HG02938 (cell line): ENCODE measurements at regions not wholly inside any gene's neighbourhood (a gene's known extent, or its start where the extent isn't known, plus 50 kb on each side); places are given as distances from the start of the nearest gene placed in this dataset.

Experiments
- ATAC-seq: cut with Tn5 transposase; IDR thresholded peaks from one replicate; pipeline ENCODE4 v1.9.1; 2021; ENCODE audit warnings: mild to moderate bottlenecking, moderate library complexity; ENCODE audit not compliant: unreplicated experiment

DNA sequence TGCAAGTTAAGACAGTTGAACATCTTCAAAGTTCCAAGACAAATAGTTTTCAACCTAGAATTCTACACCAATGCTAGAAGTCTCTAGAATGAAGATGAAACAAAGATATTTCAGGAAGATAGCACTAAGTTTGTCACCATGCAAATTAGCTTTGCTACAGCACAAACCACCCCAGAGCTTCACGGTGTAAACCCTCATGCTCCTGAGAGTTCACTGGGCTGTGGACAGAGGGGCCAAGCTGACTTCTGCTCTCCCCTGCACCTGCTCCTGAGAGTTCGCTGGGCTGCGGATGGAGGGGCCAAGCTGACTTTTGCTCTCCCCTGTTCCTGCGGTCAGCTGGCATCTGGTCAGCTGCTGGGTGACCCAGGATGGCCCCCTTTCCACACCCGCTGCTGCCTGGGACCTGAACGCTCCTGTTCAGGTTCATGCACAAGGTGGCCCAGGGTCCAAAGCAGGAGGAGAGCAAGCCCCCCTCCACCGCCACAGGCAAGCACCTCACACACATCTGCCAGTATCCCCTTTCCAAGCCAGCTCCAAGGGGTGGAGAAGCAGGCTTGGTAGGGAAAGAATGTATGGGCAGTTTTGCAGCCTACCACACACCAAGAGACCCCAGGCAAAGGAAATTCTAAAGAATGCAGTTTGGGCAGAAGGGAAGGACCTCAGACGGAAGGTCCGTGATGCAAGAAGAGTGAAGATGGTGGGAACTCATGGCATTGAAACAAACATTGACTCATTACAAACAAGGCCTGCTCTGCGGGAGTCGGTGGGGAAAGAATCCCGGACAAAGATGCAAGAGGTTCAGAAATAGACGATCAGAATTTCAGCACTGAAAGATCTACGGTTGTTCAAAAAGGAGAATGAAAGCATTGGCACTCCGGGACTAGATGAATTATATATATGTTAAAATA, 137.8 kb upstream of the PPP2R2D start:
- ATAC-seq, result no peak

DNA sequence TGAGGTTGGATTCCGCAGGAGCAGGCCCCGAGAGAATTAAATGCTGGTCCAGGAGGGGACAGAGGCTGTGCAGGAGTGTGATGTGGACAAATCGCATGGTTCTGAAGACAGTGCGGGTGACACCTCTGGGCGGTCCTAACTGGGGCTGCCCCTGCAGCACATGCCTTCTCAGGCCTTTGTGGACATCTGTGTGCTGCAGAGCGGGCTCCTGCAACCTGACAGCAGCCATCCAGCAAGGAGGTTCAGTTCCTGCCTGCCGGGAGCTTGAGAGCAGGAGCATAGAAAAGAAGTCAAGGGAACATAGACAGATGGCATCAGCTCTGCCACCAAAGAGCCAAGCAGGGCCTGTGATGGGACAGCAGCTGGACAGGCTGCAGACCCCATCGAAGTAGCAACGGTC, 135.9 kb upstream of the PPP2R2D start:
- ATAC-seq, result no peak

DNA sequence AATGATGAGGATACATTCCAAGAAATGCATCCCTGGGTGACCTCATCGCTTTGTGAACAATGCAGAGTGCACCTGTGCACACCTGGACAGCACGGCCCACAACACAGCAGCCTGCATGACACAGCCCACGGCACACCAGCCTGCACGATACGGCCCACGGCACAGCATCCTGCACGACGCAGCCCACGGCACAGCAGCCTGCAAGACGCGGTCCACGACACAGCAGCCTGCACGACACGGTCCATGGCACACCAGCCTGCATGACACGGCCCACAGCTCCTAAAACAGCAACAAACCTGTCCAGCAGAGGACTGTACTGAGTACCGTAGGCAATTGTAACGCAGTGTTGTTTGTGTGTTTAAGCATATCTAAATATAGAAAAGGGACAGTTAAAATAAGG, 134.7 kb upstream of the PPP2R2D start:
- ATAC-seq, result no peak

DNA sequence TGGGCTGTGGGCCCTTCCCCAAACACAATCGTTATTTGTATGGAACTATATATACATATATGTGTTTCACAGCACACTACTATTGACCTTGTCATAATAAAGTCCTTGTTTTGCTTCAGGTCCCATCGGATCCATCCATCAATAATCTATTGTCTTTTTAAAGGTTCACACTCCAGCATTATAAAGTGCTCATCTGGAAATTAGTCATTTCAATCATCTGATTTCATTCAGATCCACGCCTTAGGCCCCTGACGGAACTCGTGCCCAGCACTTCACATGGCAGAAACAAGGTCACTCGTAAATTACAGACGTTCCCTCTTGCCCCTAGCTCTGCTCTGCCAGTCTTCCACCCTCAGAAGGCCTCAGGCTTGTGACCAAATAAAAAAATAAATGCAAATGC, 133.1 kb upstream of the PPP2R2D start:
- no peak for ATAC-seq

DNA sequence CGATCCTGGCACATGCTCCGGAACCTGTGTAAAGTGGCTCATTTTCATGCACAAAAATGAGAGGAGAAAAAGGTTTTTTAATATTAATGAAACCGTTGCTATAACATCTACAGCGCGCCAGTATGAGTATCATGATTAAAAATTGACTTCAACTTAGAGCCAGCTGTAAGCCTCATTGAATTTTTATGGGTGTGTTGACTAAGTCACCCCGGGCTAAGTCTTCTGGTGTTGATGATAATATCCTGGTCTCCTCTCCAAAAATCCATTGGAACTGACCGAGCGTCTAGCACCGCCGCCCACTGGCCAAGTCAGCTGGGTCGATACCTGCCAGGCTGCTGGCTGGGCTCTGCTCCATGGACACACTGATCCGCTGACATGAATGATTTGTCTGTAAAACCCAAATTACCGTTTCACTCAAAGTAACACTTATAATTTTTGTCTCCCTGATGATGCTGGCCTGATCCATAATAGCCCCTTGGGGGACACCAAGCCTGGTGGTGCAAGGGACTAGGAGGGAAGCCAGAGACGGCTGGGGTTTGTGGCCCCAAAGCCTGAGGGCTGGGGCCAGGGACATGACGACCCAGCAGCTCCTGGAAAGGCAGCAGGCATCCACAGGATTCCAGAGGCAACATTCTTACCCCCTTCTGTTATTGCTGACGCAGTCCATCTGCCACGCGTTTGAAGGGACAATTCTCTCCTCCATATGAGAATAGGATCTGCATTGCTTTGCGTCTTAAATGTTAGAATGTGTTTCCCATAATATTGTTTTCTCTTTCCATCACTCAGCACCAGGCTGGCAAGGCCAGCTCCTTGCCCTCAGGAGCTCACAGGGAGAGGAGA, 131.0 kb upstream of the PPP2R2D start:
- no peak for ATAC-seq

DNA sequence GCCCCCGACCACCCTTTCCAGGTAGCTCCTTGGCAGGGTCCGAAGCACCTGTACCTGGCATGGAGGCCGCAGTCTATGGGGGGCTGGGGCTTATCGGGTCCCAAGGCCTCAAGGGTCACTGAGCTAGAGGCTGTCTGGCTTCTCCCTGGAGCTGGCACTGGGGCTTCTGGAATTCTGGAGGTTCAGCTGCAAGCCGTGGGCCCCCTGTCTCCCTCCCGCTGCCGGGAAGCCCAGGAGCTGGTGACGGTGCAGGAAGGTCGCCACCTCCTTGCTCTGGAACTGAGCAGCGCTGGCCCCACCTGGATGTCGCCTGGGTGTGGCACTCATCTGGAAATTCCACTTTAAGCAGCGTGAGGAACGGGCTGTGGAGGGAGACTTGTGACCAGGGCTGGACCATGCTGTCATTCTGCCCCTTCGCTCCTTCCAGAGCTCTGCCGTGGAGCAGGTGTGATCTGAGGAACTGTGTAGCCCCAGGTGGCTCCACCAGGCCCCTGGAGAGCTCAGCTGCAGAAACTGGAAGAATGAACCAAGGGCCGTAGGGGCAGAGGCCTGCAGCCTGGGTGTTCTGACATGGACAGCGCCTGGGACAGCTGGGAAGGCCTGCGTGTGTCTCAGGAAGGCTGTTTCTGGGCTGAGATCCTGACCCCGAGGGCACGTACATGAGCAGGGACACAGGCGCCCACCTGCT, 129.7 kb upstream of the PPP2R2D start:
- no peak for ATAC-seq

DNA sequence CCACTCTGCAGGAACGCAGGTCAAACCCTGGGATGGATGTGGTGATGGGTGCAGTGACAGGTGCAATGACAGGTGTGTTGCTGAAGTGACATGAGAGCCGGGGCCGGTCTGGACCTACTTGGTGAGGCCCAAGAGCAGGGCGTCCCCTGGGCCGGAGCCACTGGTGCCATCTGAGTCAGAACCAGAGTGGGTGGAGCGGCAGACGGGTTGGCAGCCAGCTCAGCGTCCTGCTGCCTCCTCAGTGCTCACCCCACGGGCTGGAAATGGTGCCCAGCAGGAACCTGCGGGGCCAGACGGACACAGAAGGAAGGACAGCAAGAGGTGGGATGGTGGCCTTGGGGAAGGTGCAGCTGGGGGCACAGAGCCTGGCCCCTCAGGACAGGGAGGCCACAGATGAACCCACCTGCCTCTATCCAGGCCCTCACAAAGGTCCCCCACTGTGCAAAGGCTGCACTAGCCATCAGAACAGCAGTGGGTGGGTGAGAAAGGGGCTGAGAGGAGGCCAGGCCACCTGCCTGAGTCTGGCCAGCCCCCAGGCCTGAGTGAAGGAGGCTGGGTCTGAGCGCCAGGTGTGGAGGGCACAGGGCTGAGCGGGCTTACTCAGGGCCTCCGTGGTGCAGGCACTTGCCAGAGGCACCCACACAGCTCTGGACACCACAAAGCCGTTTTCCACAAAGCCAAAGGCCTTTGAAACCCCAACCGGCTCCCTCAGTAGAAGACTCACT, 129.0 kb upstream of the PPP2R2D start:
- ATAC-seq, result no peak

DNA sequence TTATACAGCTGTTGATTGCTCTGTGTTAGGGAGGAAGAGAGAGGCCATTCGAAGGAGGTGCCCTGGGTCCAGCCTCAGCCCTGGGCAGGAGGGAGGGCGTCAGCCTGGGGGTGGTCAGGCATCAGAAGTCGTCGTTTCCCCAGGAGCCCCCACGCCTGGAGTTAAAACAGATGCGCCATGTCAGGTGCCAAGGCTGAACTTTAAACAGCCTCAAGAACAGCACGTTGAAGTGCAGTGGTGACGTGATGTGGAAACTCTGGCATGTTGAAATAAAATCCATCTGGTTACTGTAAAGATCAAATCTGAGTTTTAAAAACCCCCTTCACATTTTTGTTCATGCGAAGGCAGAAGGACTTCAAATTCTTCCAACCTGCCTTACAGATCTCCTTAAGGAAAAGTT, 128.4 kb upstream of the PPP2R2D start:
- ATAC-seq, result no peak

DNA sequence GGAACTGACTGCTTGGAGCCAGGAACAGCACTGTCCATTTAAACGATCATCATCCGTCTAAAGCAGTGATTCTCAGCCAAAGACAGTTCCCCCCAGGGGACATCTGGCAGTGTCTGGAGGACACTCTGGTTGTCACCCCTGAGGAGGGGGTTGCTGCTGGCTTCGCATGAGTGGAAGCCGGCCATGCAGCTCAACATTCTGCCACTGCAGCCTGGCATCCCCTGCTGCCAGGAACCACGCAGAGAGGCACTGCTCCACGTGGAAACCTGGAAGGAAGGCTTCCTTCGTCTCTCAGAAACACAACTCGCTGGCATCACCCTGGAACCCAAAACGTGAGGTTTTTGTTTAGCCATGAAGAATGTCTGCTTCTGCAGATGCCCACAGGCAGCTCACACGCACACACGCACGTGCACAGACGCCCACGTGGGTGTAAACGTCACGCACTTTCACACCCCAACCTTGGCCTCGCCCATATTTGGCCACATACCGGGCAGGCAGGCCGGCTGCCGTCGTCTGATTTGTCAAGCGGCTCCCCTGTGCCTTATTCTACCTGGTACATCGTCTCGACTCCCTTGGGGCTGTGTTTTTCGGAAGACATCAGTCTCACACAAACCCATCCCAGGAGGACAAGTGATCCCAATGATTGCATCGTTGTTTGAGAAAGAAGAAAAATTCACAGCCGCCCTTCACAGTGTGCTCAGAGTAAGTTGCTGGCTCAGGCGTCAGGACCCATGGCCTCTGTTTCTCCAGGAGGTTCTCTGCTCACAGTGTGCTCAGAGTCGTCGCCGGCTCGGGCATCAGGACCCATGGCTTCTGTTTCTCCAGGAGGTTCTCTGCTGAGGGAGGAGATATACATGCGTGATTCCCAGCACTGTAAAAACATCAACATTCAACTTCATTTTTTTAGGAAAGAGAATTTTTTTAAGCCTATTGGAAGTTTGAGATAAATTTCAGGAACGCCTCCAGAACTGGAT, 127.2 kb upstream of the PPP2R2D start:
- ATAC-seq, result no peak

DNA sequence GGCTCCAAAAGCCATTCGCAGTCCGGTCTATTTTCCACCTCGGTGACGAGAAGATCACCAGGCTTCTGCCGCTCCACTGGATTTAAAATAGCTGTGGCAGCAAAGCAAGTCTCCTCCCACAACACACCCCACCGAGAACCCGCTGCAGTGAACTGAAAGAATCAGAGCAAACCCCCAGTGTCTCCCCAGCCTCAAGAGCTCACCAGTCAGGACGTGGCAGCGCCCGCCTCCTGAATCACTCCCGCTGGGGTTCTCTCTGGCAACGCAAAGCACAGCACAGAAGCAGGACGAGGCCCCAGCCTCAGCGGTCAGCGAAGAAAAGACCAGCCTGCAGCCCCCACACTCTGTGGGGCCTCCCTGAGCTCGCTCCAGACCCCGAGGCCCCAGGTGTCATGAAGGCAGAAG, 126.1 kb upstream of the PPP2R2D start:
- ATAC-seq, result no peak

DNA sequence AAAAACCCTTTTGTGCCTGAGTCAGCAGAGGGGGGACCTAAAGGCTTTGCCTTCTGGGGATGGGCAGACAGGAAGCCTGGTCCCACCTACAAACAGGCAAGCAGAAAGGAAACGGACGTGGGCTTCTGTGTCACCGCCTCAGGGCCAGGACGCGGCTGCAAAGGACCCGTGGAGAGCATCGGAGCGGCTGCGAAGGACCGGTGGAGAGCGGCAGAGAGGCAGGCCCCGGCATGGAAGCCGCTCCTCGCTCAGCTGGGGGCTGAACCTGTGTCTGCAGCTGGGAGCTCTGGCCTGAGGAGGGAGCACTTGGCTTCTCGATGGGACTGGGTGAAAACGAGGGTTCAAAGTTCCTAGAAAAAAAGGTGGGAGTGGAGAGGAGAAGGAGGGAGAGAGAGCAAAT, 125.4 kb upstream of the PPP2R2D start:
- no peak for ATAC-seq

DNA sequence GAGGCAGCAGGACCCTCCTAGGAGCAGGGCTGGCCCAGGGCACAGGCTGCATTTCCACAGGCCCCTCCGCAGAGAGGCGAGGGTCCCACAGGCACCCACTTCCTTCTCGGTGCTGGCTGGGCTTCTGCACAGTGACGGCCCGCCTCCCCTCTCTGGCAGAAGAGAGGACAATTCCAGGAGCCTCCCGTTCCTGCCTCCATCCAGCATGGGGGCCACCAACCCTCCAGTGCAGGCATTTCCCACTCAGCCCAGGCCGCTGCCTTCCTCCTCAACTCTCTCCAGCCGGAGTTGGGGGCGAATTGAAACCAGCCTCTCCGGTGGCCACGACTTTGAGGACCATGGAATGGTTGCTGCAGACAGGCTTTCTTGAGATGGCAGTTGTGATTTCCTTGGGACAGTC, 125.0 kb upstream of the PPP2R2D start:
- ATAC-seq, result no peak

DNA sequence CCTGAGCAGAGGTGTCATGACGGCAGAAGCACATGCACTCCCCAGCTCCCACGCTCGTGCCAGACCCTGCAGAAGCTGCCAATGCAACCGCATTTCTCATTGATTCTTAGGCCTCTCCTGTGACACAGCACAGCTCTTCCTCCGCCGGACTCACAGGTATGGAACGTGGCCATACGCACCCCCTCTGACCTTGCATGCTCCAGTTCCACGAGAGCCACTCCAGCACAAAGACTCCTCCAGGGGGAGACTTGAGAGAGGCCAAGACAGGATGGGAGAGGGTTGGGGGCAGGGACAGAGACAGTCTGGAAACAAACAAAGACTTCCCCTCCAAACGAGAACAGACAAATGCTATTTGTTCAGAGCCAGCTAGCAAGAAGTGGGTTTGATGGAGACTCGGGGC, 124.3 kb upstream of the PPP2R2D start:
- ATAC-seq, result no peak

DNA sequence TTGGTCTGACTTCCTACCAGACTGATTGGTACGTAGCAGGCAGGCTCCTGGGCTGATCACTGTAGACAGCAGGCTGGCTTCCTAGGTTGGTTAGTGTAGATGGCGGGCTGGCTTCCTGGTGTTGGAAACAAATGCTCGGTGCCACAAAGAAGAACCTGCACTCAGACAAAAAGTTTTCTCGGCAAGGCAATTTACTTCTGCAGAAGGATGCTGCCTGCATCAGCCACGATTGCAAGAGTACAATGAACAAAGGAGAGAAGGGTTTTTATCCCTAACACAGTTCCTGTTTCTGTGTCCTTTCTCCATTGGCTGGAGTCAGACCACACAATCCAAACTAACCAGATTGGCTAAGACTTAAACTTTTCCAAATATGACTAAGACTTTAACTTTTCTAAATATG, 123.6 kb upstream of the PPP2R2D start:
- ATAC-seq, result no peak

DNA sequence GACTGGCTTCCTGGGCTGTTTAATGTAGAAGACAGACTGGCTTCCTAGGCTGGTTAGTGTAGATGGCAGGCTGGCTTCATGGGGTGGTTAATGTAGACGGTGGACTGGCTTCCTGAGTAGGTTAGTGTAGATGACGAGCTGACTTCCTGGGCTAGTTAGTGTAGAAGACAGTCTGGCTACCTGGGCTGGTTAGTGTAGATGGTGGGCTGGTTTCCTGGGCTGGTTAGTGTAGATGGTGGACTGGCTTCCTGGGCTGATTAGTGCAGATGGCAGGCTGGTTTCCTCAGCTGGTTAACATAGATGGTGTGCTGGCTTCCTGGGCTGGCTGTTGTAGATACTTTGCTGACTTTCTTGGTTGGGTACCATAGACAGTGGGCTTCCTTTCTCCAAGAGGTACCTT, 122.9 kb upstream of the PPP2R2D start:
- ATAC-seq, result no peak

DNA sequence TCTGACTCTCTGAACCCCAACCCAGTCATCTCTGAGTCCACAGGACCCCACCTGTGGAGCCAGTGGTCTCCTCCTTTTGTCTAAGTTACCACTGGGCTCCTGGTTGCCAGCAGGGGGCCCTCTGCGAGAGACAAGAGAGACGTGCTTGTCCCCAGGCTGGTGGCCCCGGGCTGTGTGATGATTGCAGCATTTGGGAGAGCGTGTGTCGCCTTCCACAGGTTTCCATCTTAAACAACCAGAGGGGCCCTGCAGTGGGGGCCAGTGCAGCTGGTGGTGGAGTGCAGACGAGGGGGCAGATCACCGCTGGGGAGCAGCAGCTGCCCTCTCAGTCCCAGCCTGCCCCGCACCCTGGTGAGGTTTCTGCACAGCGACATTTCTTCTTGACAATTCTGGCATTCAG, 122.4 kb upstream of the PPP2R2D start:
- ATAC-seq, result no peak

DNA sequence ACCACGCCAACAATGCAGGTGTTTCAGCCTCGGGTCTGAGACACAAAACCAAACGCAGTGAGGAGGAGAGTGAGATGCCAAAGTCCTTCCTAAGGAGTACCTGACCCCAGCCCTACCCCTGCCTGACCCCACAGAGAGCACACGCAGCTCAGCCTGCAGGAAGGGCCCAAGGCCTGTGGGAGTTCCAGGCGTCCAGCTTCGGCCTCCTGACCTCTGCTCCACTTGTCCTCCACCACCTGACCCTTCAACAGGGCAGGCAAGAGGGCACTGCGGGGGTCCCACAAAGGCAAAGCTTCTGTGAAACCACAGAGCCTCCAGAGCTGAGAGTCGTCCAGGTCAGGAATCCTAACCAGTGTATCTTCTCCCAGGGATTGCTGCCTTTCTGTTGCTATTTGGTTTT, 122.0 kb upstream of the PPP2R2D start:
- ATAC-seq, result no peak

DNA sequence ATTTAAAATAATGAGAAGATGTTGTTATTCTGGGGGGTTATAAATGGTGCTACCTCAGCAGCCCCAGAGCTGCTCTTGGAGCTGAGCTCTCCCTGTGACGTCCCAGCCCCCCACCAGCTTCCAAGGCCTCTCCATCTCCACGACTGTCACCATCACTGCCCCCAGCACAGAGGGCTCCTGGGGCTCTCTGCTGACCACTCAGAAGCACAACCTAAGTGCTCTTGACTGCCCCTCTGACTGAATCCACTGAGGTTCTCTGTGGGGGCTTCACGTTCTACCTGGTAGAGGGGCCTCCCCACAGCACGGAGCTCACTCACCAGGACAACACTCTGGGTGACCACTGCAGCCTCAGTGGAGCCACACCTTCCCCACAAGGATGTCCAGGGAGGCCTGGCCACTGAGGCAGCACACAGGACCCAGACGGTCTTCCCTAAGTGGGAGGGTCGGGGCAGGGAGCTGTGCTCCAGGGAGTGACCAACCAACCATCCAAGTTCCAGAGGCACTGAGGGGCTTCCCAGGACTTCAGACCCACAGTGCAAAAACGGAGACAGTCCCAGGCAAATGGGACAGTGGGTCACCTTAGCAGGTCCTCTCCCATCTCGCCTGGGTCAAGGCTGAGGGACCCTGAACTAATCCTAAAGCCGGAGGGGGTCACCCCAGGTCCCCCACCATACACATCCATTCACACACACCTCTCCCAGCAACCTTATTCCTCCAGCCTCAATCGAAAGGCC, 121.0 kb upstream of the PPP2R2D start:
- no peak for ATAC-seq

DNA sequence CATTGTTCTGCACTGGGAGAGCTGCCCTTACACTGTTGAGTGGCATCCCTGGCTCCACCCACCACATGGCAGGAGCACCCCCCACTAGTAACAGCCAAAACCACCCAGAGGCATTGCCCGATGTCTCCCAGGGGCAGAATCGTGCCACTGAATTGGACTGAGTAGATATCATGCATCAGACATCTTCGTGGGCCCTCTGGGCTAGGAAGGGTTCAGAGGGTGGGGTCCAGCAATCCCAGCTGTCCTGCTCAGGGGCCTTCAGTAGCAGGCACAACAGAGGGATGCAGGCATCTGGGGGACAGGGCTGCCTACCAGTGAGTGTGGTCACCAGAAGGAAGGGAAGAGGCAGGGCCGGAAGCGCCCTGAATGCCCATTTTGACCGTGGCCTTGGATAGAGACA, 119.7 kb upstream of the PPP2R2D start:
- ATAC-seq, result no peak
